ENCODE measurements at regions not wholly inside any gene's neighbourhood (a gene's known extent, or its start where the extent isn't known, plus 50 kb on each side); places are given as distances from the start of the nearest gene placed in this dataset.

DNA sequence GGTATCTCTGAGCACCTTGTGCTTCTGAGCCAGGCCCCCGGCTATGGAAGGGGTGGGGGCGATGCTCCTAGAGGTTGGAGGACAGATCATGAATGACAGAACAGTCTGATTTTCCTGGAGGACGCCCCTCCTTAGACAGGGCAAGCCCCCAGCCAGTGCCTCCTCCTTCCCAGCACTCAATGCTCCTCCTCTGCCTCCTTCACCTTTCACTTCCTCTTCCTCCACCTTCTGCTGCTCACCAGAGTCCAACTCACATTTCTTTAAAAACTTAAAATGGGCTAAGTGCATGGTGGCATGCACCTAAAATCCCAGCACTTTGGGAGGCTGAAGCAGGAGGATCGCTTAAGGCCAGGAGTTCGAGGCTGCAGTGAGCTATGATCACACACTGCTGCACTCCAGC lies 71.1 kb upstream of the CUX1 start:
- Histone ChIP-seq H3K27me3 (peaks cover 0 to 28% (median 0%) of the 10 kb centered on the region in 3 donors), H3K4me1 (peaks cover 5 to 23% (median 15%) of the 10 kb centered on the region in 4 donors), H3K36me3 (no peaks in the 10 kb centered on the region), H3K9me3 (no peaks in the 10 kb centered on the region), H3K27ac (no peak overlapping the region), H3K4me3 (no peak overlapping the region)
- DNase-seq: no peak
- 76 to 88% (median 85%) methylated on average over 5 of the region's 5 CpGs for WGBS, 5 donors
- TF ChIP-seq POLR2A (IDR thresholded peaks at IDR 0.05) (no peak), POLR2AphosphoS5 (IDR thresholded peaks at IDR 0.05) (no peak), CTCF (IDR thresholded peaks at IDR 0.05) (no peak), EP300 (IDR thresholded peaks at IDR 0.05) (no peak)
- intact Hi-C loops (cut with DNase I; ENCODE audit: low total_unique reads): loop anchor here (10.0 kb wide), 1 partner anchor 52 kb away; no protein-coding TSS in a partner anchor

- no peak overlapping the region for H3K27ac ChIP-seq
- TF ChIP-seq CTCF (IDR thresholded peaks at IDR 0.05): no peak
- TF ChIP-seq EP300 (IDR thresholded peaks at IDR 0.05): no peak
- TF ChIP-seq POLR2AphosphoS5 (IDR thresholded peaks at IDR 0.05): no peak
- no peak for TF ChIP-seq POLR2A (IDR thresholded peaks at IDR 0.05)
- 65 to 81% (median 79%) methylated on average over 13 of the region's 13 CpGs for WGBS, 5 donors
- H3K27me3 ChIP-seq: peaks cover 0 to 25% (median 0%) of the 10 kb centered on the region in 3 donors
- intact Hi-C loops (cut with DNase I; ENCODE audit: low total_unique reads): loop anchor here (10.0 kb wide), 1 partner anchor 52 kb away; no protein-coding TSS in a partner anchor
- peaks cover 5 to 19% (median 14%) of the 10 kb centered on the region in 4 donors for H3K4me1 ChIP-seq
- no peaks in the 10 kb centered on the region for H3K9me3 ChIP-seq
- no peak overlapping the region for H3K4me3 ChIP-seq
- DNase-seq: peak in 1 of 2 donors; percentile 42
- no peaks in the 10 kb centered on the region for H3K36me3 ChIP-seq
Measured at GRCh38 chr7:101747053-101747878, 70.2 kb upstream of the CUX1 start.

GRCh38 chr7:101747879-101748345 lies 69.5 kb upstream of the CUX1 start:
- intact Hi-C loops (cut with DNase I; ENCODE audit: low total_unique reads): loop anchor here (10.0 kb wide), 1 partner anchor 53 kb away; no protein-coding TSS in a partner anchor
- no peaks in the 10 kb centered on the region for H3K36me3 ChIP-seq
- no peak overlapping the region for H3K4me3 ChIP-seq
- no peak overlapping the region for H3K27ac ChIP-seq
- peaks cover 3 to 13% (median 11%) of the 10 kb centered on the region in 4 donors for H3K4me1 ChIP-seq
- H3K27me3 ChIP-seq: peaks cover 0 to 19% (median 0%) of the 10 kb centered on the region in 3 donors
- no peaks in the 10 kb centered on the region for H3K9me3 ChIP-seq
- no peak for DNase-seq
- 26 to 58% (median 55%) methylated on average over 15 of the region's 15 CpGs for WGBS, 5 donors
- TF ChIP-seq POLR2A (IDR thresholded peaks at IDR 0.05) (no peak), POLR2AphosphoS5 (IDR thresholded peaks at IDR 0.05) (no peak), EP300 (IDR thresholded peaks at IDR 0.05) (no peak), CTCF (IDR thresholded peaks at IDR 0.05) (no peak)

DNA sequence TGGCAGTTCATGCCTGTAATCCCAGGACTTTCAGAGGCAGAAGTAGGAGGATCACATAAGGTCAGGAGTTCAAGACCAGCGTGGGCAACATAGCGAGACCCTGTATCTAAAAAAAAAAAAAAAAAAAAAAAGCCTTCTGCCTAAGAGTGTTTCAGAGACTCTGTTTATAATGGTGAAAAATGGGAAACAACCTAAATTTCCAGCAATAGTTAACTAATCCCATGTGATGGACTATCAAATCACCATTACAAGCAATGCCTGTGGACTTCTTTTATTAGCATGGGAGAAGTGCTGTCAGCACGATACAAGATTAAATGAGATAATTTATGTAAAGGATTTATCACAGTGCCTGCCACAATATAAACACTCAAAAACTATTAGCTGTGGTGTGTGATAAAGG lies 67.5 kb upstream of the CUX1 start:
- Histone ChIP-seq H3K27ac (no peak overlapping the region), H3K4me1 (peaks cover 0 to 8% (median 4%) of the 10 kb centered on the region in 4 donors), H3K4me3 (no peak overlapping the region), H3K9me3 (no peaks in the 10 kb centered on the region), H3K27me3 (peaks cover 0 to 13% (median 0%) of the 10 kb centered on the region in 3 donors), H3K36me3 (no peaks in the 10 kb centered on the region)
- 67 to 82% (median 68%) methylated on average over 3 of the region's 3 CpGs for WGBS, 5 donors
- DNase-seq: no peak
- intact Hi-C loops (cut with DNase I; ENCODE audit: low total_unique reads): loop anchor here (10.0 kb wide), 1 partner anchor 55 kb away; no protein-coding TSS in a partner anchor
- TF ChIP-seq CTCF (IDR thresholded peaks at IDR 0.05): no peak
